Activated T-helper 17 cell treated with anti-CD3 and anti-CD28 coated beads, Interleukin-2, amount 50 U/mL, for 72 hours (primary cell): ENCODE measurements at regions not wholly inside any gene's neighbourhood (a gene's known extent, or its start where the extent isn't known, plus 50 kb on each side); places are given as distances from the start of the nearest gene placed in this dataset.

ENCODE experiments used
- ATAC-seq: fragments of 150-1000 bp; cut with Tn5 transposase; replicated peaks from 2 replicates; pipeline ENCODE4 v1.10.0; 2021; ENCODE audit warnings: mild to moderate bottlenecking, moderate library complexity
- H3K27ac Mint-ChIP-seq: one replicate; pipeline ENCODE4 v1.8.0; 2022; ENCODE audit warnings: mixed read lengths
- H3K27me3 Mint-ChIP-seq: one replicate; pipeline ENCODE4 v1.8.0; 2022; ENCODE audit warnings: mixed read lengths
- H3K36me3 Mint-ChIP-seq: one replicate; pipeline ENCODE4 v1.8.0; 2022; ENCODE audit warnings: low read depth, mild to moderate bottlenecking, mixed read lengths
- H3K4me1 Mint-ChIP-seq: one replicate; pipeline ENCODE4 v1.8.0; 2022; ENCODE audit warnings: mixed read lengths
- H3K4me3 Mint-ChIP-seq: one replicate; pipeline ENCODE4 v1.8.0; 2022; ENCODE audit warnings: mild to moderate bottlenecking, mixed read lengths
- H3K9me3 Mint-ChIP-seq: one replicate; pipeline ENCODE4 v1.8.0; 2022; ENCODE audit warnings: mixed read lengths

DNA sequence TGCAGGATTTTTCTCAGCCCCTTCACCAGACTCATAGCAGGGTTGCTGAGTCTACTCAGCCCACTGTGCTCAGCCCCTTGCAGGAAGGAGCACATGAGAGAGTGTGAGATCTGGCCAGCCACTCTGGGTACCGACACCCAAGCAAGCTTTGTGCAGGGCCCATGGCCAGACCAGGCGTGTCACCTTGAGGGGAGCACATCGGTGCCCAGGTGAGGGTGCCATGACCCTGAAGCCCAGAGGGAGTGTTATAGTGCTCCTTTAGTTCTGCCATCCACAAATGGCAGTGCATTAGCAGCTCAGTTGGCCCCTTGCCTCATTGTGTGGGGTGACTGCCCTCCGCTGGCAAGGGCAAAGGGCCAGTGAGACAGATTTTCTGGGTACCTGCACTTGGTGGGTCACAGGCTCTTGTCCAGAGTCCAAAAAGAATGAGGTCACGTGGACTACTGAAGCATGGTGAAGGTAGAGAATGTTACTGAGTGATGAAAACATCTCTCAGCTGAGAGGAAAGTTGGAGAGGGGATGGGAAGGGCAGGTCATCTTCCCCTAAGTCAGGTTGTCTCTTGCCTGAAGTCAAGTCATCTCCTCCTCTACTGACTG lies 181.8 kb downstream of the MACC1 start:
- H3K4me1 Mint-ChIP-seq = no peaks in the 10 kb centered on the region
- H3K9me3 Mint-ChIP-seq = peaks cover 5% of the 10 kb centered on the region
- no peak overlapping the region for H3K4me3 Mint-ChIP-seq
- H3K27me3 Mint-ChIP-seq = no peaks in the 10 kb centered on the region
- ATAC-seq = no peak
- no peaks in the 10 kb centered on the region for H3K36me3 Mint-ChIP-seq
- H3K27ac Mint-ChIP-seq = no peak overlapping the region

DNA sequence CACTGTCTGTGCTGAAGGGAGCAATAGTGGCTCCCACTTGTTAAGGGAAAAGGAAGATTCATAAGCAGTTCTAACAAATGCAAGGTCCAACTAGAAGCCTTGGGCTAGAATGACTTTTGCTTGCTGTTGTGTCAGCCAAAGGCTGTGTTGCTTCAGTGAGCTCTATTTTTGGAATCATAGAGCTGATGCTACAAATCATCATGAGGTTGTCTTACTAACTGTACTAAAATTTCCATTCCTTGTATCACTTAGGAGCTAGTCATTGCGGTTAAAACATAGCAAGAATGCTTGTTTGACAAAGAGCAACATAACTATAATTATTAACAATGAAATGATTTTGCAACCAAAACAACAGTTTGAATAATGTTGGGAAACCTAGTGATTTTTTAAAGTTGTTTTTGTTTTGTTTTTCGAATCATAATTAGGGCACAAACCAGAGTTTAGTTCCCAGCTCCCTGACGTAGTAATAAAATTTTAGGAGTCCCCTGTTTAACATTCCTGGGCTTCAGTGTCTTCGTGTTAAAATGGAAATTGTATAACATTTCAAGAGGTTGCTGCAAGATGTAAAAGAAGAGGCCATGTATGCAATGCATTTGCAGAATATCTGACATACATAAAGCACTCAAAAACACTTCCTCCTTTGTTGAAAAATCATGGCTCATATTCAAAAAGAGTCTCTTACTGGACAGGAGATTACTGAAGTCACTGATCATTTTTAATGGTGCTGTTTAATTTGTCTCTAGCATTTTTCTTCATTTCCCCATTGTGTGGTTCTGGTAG lies 183.4 kb downstream of the MACC1 start:
- no peaks in the 10 kb centered on the region for H3K36me3 Mint-ChIP-seq
- no peaks in the 10 kb centered on the region for H3K4me1 Mint-ChIP-seq
- ATAC-seq = no peak
- H3K9me3 Mint-ChIP-seq = peaks cover 5% of the 10 kb centered on the region
- no peaks in the 10 kb centered on the region for H3K27me3 Mint-ChIP-seq
- H3K27ac Mint-ChIP-seq = no peak overlapping the region
- H3K4me3 Mint-ChIP-seq = no peak overlapping the region

DNA sequence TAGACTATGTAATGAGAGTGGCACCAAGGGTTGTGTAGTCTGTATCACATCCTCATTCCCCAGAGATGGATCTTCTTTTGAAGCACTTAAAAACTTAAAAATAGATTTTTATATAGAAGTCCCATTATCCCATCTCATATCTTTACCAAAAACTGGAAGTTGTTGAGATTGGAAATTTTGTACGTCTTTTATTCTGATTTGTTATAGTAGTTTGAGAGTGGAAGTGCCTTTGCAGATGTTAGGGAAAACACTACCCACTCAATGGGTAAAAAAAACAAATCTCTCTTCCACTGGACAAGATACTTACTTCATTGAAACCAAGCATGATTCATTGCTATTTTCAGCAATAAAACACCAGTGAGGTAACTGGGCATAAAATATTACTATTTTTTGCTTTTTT lies 184.4 kb downstream of the MACC1 start:
- no peaks in the 10 kb centered on the region for H3K36me3 Mint-ChIP-seq

DNA sequence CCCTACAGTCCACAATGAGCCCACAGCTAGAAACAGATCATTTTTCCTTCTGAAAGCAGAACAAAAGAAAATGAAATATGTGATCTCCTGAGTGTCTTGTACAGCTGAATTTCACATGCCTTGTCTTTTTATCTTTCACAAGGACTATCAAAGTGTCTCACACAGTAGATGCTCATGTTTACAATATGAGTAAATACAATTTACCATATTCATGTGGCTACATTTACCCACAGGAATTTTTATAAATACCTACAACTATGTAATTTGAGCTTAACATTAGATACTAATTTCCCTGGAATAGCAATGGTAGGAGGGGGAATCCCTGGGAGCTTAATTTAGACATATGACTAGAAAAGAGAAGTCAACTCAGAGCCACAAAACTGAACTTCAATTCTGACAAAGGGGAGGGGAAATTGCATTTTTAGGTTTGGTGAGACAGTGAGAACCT lies 186.2 kb downstream of the MACC1 start:
- ATAC-seq = no peak
- H3K36me3 Mint-ChIP-seq = no peaks in the 10 kb centered on the region
- H3K27ac Mint-ChIP-seq = no peak overlapping the region
- H3K27me3 Mint-ChIP-seq = no peaks in the 10 kb centered on the region
- H3K4me3 Mint-ChIP-seq = no peak overlapping the region
- H3K9me3 Mint-ChIP-seq = peaks cover 2% of the 10 kb centered on the region
- H3K4me1 Mint-ChIP-seq = no peaks in the 10 kb centered on the region

More for the DNA sequence above, 184.4 kb downstream of the MACC1 start:
- Mint-ChIP-seq H3K27me3 (no peaks in the 10 kb centered on the region), H3K4me1 (no peaks in the 10 kb centered on the region), H3K9me3 (peaks cover 5% of the 10 kb centered on the region), H3K4me3 (no peak overlapping the region), H3K27ac (no peak overlapping the region)
- no peak for ATAC-seq

DNA sequence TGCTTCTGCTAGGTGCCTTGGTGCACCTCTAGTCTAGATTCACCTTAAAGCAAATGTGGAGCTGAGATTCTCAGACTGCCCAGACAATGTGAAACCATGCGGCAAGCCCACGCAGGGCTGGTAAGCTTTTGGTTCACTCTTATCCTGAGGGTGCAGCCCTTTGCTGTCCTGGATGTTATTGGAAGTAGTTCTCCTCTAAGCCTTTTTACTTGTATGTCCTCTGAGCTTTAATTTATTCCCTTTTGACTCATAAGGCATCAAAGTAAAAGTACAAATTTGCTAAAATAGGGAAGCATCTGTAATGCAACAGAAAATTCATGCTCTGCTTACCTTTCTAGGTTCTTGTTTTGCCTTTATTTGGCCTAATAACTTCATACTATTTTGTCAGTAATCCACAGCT lies 186.8 kb downstream of the MACC1 start:
- no peaks in the 10 kb centered on the region for H3K27me3 Mint-ChIP-seq
- H3K36me3 Mint-ChIP-seq = no peaks in the 10 kb centered on the region
- ATAC-seq = no peak
- H3K4me1 Mint-ChIP-seq = no peaks in the 10 kb centered on the region
- no peak overlapping the region for H3K27ac Mint-ChIP-seq
- no peak overlapping the region for H3K4me3 Mint-ChIP-seq
- peaks cover 3% of the 10 kb centered on the region for H3K9me3 Mint-ChIP-seq

DNA sequence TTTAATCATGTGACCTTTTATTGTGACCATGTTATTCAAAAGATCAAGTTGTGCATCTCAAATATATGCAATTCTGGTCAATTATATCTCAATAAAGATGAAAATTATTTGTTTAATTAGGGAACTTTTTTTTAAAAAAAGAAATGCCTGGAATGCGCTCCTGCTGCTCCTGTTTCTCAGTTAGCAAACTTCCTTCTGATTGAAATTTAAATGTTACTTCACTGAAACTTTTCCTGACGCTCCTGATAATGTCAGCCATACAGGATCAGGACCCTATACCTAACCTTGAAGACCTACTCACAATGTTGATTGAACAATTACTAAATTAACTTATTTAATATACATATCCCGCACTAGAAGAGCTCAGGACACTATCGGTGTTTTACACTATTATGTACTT lies 190.4 kb downstream of the MACC1 start:
- Mint-ChIP-seq H3K36me3 (no peaks in the 10 kb centered on the region), H3K27ac (no peak overlapping the region), H3K27me3 (no peaks in the 10 kb centered on the region), H3K4me3 (no peak overlapping the region), H3K9me3 (peaks cover 7% of the 10 kb centered on the region), H3K4me1 (no peaks in the 10 kb centered on the region)
- no peak for ATAC-seq

DNA sequence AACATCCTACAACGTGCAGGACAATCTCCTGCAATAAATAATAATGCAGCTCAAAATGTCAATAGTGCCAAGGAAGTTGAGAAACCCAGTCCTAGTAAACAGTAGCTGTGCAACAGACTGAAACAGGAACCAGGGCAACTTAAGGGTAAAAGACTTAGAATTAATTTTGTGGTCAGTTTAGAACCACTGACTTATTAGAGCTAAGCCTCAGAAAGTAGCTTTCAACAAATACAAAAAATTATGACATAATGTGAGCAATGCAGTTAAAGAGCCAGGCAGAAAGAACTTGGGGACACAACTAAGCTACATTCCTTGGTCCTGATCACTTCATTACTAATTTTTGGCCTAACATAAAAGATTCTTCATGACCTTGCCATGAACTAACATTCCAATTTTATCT lies 195.4 kb downstream of the MACC1 start:
- H3K9me3 Mint-ChIP-seq = peaks cover 25% of the 10 kb centered on the region
- no peaks in the 10 kb centered on the region for H3K27me3 Mint-ChIP-seq
- H3K36me3 Mint-ChIP-seq = no peaks in the 10 kb centered on the region
- H3K4me1 Mint-ChIP-seq = no peaks in the 10 kb centered on the region
- no peak for ATAC-seq
- H3K27ac Mint-ChIP-seq = no peak overlapping the region
- H3K4me3 Mint-ChIP-seq = no peak overlapping the region

DNA sequence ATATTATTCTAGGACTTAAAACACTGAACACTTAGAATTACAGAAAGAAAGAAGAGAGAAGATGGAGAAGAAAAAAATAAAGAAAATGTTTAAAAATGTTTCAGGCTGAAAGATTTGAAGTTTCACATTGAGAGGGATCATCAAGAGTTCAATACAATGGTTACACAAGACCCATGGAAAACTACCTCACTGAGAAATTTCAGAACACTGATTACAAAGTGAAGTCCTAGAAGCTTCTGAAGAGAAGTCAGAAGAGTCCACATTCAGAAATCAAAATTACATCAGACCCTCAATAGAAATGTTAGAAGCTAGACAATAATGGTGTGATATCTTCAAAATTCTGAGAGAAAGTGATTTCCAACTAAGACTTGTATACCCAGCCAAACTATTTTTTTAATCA lies 196.1 kb downstream of the MACC1 start:
- H3K9me3 Mint-ChIP-seq = peaks cover 25% of the 10 kb centered on the region
- no peak for ATAC-seq
- H3K27ac Mint-ChIP-seq = no peak overlapping the region
- no peaks in the 10 kb centered on the region for H3K36me3 Mint-ChIP-seq
- H3K4me1 Mint-ChIP-seq = no peaks in the 10 kb centered on the region
- H3K4me3 Mint-ChIP-seq = no peak overlapping the region
- H3K27me3 Mint-ChIP-seq = no peaks in the 10 kb centered on the region

DNA sequence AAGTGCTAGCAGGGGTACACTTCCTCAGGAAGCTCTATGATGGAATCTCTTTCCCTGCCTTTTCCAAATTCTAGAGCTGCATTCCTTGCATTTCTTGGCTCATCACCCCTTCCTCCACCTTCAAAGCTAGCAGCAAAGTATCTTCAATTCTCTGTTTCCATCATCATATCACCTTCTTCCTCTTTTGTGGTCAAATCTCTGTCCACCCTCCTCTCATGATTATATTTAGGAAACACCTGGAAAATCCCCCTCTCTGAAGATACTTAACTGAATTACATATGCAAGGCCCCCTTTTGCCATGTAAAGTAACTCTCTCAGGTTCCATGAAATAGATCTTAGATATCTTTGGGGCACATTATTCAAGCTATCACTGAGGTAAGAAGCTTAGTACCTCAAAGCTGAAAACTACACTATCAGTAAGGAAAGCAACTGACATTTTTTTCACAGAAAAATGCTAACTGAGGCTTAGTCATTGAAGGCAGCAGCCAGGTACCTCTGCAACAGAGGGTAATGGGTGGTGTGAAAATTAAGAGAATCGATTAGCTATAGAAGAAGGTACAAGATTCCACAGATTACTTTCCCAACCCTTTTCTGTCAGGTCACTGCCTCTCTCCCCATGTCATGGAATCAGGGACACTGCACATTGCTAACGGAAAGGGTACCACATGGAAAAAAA lies 197.3 kb downstream of the MACC1 start:
- Mint-ChIP-seq H3K27ac (no peak overlapping the region), H3K27me3 (no peaks in the 10 kb centered on the region), H3K9me3 (peaks cover 22% of the 10 kb centered on the region), H3K4me3 (no peak overlapping the region), H3K4me1 (no peaks in the 10 kb centered on the region), H3K36me3 (no peaks in the 10 kb centered on the region)
- ATAC-seq = no peak

DNA sequence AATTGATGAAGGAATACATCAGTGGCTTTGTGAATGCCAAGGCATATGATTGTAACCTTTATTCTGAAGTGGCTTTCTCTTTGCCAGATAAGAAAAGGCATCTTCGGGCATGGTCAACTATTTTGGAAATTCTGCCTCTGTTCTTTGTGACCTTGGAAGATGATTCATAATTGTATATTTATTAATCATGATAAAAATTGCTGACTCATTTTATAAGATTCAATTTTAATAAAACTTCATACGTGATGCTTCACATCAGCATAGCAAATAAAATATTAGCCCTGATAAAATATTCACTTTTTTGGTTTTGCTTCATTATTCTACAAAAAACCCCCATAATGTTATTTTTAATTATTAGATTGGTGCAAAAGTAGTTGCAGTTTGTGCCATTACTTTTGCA lies 200.5 kb downstream of the MACC1 start:
- peaks cover 18% of the 10 kb centered on the region for H3K9me3 Mint-ChIP-seq
- H3K36me3 Mint-ChIP-seq = no peaks in the 10 kb centered on the region
- no peak overlapping the region for H3K27ac Mint-ChIP-seq
- no peaks in the 10 kb centered on the region for H3K4me1 Mint-ChIP-seq
- H3K27me3 Mint-ChIP-seq = no peaks in the 10 kb centered on the region
- ATAC-seq = no peak
- H3K4me3 Mint-ChIP-seq = no peak overlapping the region

DNA sequence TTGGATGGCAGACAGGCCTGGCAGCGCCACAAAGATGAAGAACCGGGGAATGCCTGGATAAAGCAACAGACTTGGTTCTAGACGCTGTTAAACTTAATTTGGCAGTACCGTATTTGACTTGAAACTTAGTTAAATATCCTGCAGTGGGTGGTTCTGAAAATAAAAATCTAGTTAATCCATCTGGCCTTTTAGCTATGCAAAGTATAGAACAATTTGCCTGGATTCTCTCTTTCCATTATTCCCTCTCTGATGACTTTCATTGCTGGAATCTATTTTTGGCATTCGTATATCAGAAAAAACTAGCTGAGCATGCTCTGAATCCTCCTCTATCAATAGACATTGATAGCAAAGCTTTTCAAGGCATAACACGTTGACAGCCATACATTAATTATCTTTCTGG lies 203.6 kb downstream of the MACC1 start:
- Mint-ChIP-seq H3K4me1 (no peaks in the 10 kb centered on the region), H3K27me3 (no peaks in the 10 kb centered on the region), H3K36me3 (no peaks in the 10 kb centered on the region), H3K27ac (no peak overlapping the region), H3K9me3 (peaks cover 9% of the 10 kb centered on the region), H3K4me3 (no peak overlapping the region)
- ATAC-seq = no peak

DNA sequence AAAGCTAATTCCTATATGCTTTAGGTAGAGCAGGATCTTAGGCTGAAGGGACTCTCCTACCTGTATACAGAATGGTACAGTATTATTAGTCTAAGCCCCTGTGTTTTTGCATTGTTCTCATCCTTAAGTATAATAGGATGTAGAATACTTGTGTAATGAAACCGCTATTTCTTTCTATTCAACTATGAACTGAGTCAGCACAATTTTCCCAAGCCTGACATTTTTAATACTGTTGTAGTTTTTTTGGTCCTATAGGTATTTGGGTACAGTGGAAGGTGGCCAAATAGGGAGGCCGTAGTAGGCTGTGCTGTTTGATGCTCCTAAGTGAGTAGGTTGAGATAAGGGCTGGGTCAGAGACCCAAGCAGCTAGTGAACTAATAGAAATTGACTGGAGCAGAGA lies 205.1 kb downstream of the MACC1 start:
- H3K36me3 Mint-ChIP-seq = no peaks in the 10 kb centered on the region
- H3K4me1 Mint-ChIP-seq = no peaks in the 10 kb centered on the region
- H3K4me3 Mint-ChIP-seq = no peak overlapping the region
- no peaks in the 10 kb centered on the region for H3K27me3 Mint-ChIP-seq
- no peak overlapping the region for H3K27ac Mint-ChIP-seq
- H3K9me3 Mint-ChIP-seq = peaks cover 13% of the 10 kb centered on the region
- no peak for ATAC-seq

DNA sequence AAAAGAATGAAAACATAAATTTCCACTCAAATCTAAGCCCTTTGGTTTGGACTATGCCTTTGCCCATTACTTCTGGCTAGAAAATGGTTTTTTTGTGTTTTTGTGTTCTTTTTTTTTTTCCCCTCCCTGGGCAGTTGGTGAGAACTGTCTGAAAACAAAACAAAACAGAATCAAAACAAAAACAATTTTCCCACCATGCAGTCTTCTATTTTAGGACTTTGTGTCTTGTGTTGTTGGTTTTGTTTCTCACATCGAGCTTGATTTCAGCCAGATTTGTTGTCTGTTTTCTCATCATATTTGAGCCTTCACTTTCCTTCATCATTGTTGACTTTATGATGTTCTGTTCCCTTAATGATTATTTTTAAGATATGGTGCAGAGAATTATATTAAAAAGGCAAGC lies 206.3 kb downstream of the MACC1 start:
- Mint-ChIP-seq H3K27ac (no peak overlapping the region), H3K4me3 (no peak overlapping the region), H3K27me3 (no peaks in the 10 kb centered on the region), H3K9me3 (peaks cover 13% of the 10 kb centered on the region), H3K4me1 (no peaks in the 10 kb centered on the region), H3K36me3 (no peaks in the 10 kb centered on the region)
- ATAC-seq = no peak

DNA sequence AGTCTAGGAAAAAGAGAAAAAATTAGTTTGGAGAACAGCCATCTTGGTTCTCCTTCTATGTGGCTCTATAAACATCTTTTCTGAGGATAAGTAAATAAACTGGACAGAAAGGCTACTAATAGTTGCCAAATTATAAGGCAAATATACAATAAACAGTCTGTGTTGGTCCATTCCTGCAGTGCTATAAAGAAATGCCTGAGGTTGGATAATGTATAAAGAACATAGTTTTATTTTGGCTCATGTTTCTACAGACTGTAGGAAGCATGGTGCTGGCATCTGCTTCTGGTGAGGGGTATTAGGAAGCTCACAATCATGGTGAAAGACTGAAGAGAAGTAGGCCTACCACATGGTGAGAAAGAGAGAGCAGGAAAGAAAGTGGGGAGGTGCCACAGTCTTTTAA lies 209.7 kb downstream of the MACC1 start:
- H3K36me3 Mint-ChIP-seq = no peaks in the 10 kb centered on the region
- H3K4me1 Mint-ChIP-seq = no peaks in the 10 kb centered on the region
- H3K27me3 Mint-ChIP-seq = no peaks in the 10 kb centered on the region
- no peak overlapping the region for H3K4me3 Mint-ChIP-seq
- peaks cover 19% of the 10 kb centered on the region for H3K9me3 Mint-ChIP-seq
- ATAC-seq = no peak
- no peak overlapping the region for H3K27ac Mint-ChIP-seq

DNA sequence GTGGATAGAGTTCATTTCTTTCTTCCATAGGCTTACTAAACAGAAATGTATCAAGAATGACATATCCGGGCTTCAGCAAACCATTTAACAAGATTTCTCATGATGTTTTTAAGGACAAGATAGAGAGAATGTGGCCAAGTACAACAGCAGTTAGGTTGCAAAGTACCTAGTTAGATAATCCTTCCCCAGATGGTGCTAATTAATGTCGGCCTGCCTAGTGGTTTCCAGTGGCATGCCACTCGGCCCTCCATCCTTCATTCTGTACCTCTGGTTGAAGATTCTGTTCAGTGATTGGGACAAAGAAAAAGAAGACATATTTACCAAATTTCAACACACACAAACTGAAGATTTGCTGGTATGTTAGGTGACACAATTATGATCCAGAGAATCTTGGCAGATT lies 212.1 kb downstream of the MACC1 start:
- H3K4me1 Mint-ChIP-seq = no peaks in the 10 kb centered on the region
- H3K36me3 Mint-ChIP-seq = no peaks in the 10 kb centered on the region
- no peak overlapping the region for H3K4me3 Mint-ChIP-seq
- ATAC-seq = no peak
- no peak overlapping the region for H3K27ac Mint-ChIP-seq
- H3K27me3 Mint-ChIP-seq = no peaks in the 10 kb centered on the region
- peaks cover 12% of the 10 kb centered on the region for H3K9me3 Mint-ChIP-seq
